Activated CD4-positive, CD25-positive, alpha-beta regulatory T cell treated with anti-CD3 and anti-CD28 coated beads, Interleukin-2, amount 50 U/mL, for 16 hours (primary cell): ENCODE measurements at regions not wholly inside any gene's neighbourhood (a gene's known extent, or its start where the extent isn't known, plus 50 kb on each side); places are given as distances from the start of the nearest gene placed in this dataset.

Source experiments
- DNase-seq: peaks from one replicate; pipeline ENCODE4 v3.0.0-alpha.2; 2020; ENCODE audit warnings: low read depth, low spot score

GRCh38 chr2:40507432-40507831 is 55.5 kb upstream of the SLC8A1 start:
- no peak for DNase-seq

GRCh38 chr2:40510304-40510703 is 58.4 kb upstream of the SLC8A1 start:
- no peak for DNase-seq

GRCh38 chr2:40511661-40512213 is 59.8 kb upstream of the SLC8A1 start:
- no peak for DNase-seq

DNA sequence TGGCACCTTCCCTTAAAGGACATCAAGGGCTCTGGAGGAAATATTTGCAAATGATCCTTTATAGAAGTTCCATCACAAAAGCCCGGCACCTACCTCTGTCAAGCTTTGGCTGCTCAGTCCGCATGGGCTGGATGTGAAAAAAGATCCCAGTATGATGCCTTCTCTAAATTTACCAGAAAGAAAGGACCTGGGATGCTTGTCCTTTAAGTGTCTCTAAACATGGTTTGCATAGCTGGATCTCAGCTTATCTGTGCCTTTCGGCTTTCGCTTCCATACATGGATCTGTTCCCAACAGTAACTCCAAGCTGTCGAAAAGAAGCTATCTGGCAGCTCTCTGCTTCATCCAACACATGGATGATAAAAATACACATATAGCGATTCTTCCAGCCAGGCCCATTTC is 60.4 kb upstream of the SLC8A1 start:
- no peak for DNase-seq

DNA sequence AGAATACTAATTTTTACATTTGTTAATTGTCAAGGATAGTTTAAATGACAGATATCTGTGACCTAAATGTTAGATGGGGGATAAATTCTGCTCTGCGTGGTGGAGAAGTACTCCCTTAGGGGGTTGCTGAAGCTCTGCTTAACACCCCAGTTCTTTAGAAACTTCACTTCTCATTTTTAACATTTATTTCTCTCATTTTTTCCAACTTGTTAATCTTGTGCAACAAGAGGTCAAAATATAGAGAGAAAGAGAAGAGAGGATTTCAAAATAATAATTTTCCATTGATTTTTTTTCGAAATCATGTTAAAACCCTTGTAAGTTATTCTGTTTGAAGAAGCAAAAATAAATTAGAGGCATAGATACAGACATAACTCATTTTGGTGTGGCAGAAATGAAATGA is 61.3 kb upstream of the SLC8A1 start:
- no peak for DNase-seq

GRCh38 chr2:40516604-40517003 is 64.7 kb upstream of the SLC8A1 start:
- DNase-seq = no peak

DNA sequence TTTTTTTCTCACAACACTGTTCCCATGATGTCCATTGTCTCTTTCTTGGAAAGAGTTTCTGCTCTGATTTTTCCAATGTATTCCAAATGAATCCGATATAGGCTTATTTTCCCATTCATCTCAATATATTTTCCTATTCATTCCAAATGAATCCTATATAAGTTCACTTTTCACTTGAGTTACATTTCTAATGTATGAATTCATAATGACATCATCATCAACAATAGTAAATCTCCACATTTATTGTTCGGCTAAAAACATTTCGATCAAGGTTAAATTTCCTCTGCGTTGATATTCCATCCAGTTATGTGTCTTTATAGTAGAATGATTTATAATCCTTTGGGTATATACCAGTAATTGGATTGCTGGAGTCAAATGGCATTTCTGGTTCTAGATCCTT is 76.7 kb upstream of the SLC8A1 start:
- no peak for DNase-seq

DNA sequence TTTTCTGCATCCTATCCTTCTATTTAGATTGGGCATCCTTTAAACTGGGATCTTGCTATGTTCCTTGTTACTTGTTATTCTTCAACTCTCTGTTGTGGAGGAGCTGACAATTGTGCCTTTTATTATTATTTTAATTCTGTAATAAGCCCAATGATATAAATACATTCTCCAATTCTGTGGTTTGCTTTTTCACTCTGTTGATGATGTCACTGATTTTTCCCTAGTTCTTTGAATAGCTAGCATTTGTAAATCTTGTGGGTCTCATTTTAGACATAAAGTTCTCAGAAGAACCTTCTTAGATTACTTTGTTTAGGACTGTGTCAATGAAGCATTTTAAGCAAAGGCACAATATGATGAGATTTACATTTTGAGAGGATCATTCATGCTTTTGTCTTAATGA is 79.5 kb upstream of the SLC8A1 start:
- no peak for DNase-seq

DNA sequence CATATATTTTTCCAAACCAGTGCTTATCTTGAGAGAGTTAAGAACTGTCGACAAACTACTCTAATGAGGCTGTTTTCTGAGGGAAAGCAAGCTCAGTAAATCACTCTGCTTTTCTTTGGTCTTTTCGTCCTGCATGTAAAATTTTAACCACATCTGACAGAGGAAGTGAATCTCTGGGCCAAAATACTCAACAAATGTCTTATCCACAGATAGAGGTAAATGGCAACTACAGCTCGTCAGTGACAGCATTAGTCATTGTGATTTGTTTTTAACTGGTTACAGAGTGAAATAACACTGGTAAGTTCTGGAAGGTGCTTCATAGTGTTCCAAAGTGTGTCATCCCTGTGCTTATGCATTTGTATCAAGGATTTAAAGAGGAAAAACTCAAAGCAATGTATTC is 82.6 kb upstream of the SLC8A1 start:
- DNase-seq = no peak

GRCh38 chr2:40535972-40536371 is 84.1 kb upstream of the SLC8A1 start:
- no peak for DNase-seq

DNA sequence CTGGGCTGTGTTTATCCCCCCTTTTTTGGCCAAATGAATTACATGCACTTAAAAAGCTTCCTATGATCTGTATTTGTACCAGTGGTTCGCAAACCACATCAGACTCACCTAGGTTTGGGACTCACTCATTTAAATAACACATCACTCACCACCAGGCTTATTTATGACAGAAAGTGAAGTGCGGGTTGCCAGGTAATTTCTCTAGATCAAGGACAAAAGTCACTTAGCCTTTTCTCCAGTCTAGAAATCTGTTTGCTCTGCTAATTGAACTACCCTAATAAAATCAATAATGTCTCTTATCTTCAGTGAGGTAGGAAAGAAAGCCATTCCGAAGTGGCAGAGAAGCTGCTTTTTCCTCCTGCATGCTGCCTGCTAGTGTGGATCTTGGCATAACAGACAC is 88.1 kb upstream of the SLC8A1 start:
- no peak for DNase-seq

DNA sequence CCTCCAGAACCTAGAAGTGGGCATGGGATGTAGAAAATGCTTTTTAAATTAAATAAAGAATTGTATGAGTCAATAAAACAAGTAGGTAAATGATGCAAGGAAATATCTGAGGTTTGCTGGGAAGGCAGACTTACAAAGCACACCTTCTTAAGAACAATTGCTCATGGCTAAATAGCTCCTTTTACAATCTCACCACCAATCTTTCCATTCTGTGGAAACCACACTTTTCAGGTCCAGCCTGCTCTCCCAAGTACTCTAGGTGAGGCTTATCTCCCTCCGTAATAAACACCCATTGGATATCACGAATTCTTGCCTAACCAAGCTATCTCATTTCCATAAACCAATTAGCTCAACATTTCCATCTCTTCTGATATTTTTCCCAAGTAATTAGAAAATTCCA is 91.5 kb upstream of the SLC8A1 start:
- no peak for DNase-seq

DNA sequence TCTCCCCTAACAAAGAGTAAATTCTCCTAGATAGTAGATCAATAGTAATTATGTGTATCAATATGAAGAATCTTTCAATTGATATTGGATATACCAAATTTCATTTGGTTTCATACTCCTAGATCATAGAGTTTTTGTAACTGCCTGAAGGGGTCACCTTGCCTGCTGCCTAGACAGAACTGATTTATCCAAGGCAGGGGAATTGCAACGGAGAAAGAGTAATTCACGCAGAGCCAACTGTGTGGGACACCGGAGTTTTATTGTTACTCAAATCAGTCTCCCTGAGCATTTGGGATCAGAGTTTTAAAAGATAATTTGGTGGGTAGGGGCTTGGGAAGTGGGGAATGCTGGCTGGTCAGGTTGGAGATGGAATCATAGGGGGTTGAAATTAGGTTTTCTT is 92.2 kb upstream of the SLC8A1 start:
- no peak for DNase-seq

GRCh38 chr2:40545645-40546044 is 93.8 kb upstream of the SLC8A1 start:
- no peak for DNase-seq

GRCh38 chr2:40546439-40547191 is 94.7 kb upstream of the SLC8A1 start:
- no peak for DNase-seq

GRCh38 chr2:40548521-40548920 is 96.6 kb upstream of the SLC8A1 start:
- DNase-seq = no peak

DNA sequence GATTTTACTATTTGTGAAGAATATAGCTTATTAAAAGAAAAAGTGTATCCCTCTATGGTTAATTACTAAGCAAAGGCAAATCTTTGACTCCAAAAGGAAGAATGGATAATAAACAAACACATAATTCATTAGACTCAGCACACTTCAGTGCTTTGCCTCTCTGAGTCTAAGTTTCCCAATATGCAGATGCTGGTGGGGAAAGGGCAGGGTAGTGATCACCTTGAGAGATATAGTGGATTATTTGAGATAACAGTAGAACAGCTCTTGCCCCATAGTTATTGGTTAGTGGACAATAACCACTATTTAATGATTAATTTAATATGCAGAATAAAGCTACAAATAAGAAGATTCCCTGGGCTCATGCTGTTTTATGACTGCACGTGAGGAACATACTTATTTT is 98.2 kb upstream of the SLC8A1 start:
- DNase-seq = no peak

DNA sequence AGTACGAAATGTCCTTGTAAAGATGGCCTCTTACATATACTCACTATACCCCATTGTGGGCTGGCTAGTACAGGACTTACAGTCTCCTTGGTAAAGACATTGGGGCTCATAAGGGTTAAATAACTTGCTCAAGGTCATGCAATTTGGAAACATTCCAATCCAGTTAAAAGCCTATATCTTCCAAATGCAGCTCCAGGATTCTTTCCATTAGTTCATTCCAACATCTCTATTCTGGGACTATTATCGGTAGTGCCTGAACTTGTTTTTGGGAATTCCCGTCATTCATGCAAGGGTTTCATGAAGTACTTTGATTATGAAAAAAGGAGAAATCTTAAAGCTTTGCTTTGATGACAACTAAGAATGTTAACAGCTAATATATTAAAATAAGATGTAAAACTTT is 99.2 kb upstream of the SLC8A1 start:
- no peak for DNase-seq

- DNase-seq = no peak
These were observed 102.9 kb upstream of the SLC8A1 start for GRCh38 chr2:40554665-40555294.

GRCh38 chr2:40556293-40556692 is 104.4 kb upstream of the SLC8A1 start:
- no peak for DNase-seq

- no peak for DNase-seq
These were observed 104.8 kb upstream of the SLC8A1 start for GRCh38 chr2:40556739-40557138.

DNA sequence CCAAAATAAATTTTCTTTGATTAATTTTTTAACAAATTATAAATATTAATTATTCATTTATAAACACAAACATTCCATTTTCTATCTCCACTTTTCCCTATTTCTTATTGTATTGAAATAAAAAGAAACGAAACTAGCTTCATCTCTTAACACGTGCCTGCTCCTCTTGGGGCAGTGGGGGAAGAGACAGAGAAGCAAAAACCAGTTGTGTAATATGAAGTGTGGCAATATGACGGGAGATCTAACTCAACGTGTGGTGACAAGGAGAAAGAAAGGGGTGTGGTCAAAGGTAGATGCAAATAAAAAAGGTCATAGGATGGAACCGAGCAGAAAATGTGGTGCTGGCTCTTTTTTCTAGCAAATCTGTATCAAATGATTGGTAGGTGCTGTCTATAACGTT is 106.9 kb upstream of the SLC8A1 start:
- DNase-seq = no peak

DNA sequence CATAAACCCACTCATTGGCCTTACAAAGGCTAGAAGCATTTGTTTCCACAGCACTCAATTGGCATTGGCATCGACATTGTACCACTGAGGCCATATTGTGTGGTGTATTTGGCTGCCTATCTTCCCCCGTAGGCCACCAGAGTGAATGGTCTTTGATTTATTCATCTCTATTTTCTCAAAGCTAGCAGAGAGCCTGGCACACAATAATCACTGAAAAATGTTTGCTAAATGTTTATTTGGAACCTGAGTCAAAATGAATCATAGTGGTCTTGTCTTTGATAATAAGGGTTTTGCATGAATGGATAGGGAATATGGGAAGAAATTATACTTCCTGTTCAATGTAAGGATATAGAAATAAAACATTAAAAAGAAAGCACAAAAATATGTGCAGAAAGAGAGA is 107.3 kb upstream of the SLC8A1 start:
- no peak for DNase-seq
